CD4-positive, alpha-beta memory T cell (primary cell): ENCODE measurements at regions not wholly inside any gene's neighbourhood (a gene's known extent, or its start where the extent isn't known, plus 50 kb on each side); places are given as distances from the start of the nearest gene placed in this dataset.

ENCODE experiments used
- CTCF ChIA-PET: fragments of 350-600 bp; sonication (Branson Sonifier 250); formaldehyde crosslinking; loops from one replicate; lab custom pipeline; 2021; ENCODE audit warnings: inconsistent platforms; ENCODE audit not compliant: partially characterized antibody; lab: Charles Lee
- POLR2A ChIA-PET: fragments of 350-600 bp; sonication (Branson Sonifier 250); formaldehyde crosslinking; loops from one replicate; lab custom pipeline; 2021; ENCODE audit not compliant: partially characterized antibody; lab: Charles Lee
- DNase-seq, 5 donors: peaks; one replicate each; pipeline versions ENCODE4 v3.0.0 to v3.0.0-alpha.2; 2020 to 2022; ENCODE audit warnings: mixed read lengths in 1 of 5
- H3K27ac ChIP-seq: one replicate; pipeline ENCODE4 v1.7.0; 2013; ENCODE audit warnings: low read depth, low read length
- H3K27me3 ChIP-seq: 2 replicates; pipeline ENCODE4 v1.7.0; 2013; ENCODE audit warnings: mild to moderate bottlenecking, low read length, moderate library complexity; ENCODE audit not compliant: insufficient read depth
- H3K36me3 ChIP-seq: 2 replicates; pipeline ENCODE4 v1.7.0; 2013; ENCODE audit warnings: mild to moderate bottlenecking, low read length, moderate library complexity; ENCODE audit not compliant: insufficient read depth
- H3K4me1 ChIP-seq: 2 replicates; pipeline ENCODE4 v1.7.0; 2013; ENCODE audit warnings: mild to moderate bottlenecking, low read length, moderate library complexity; ENCODE audit not compliant: insufficient read depth
- H3K4me3 ChIP-seq, 2 donors: one replicate each; pipeline ENCODE4 v1.7.0; 2013; ENCODE audit warnings: low read length in 2 of 2, mild to moderate bottlenecking in 1 of 2
- H3K9me3 ChIP-seq, 2 donors: one replicate each; pipeline ENCODE4 v1.7.0; 2013; ENCODE audit warnings: low read length in 2 of 2, control low read depth in 1 of 2; ENCODE audit not compliant: control insufficient read depth in 1 of 2
- H3K27ac Mint-ChIP-seq, 7 donors: one replicate each; pipeline ENCODE4 v1.8.0; 2020 to 2021; ENCODE audit warnings: mixed read lengths in 7 of 7, mild to moderate bottlenecking in 6 of 7, inconsistent platforms in 3 of 7, moderate library complexity in 3 of 7
- H3K27me3 Mint-ChIP-seq, 2 donors: one replicate each; pipeline ENCODE4 v1.8.0; 2020 to 2021; ENCODE audit warnings: mixed read lengths in 2 of 2
- H3K36me3 Mint-ChIP-seq, 2 donors: one replicate each; pipeline ENCODE4 v1.8.0; 2020 to 2021; ENCODE audit warnings: mixed read lengths in 2 of 2, inconsistent platforms in 1 of 2, mild to moderate bottlenecking in 1 of 2
- H3K4me1 Mint-ChIP-seq, 4 donors: one replicate each; pipeline ENCODE4 v1.8.0; 2020 to 2021; ENCODE audit warnings: mixed read lengths in 4 of 4, mild to moderate bottlenecking in 1 of 4
- H3K4me3 Mint-ChIP-seq, 8 donors: one replicate each; pipeline ENCODE4 v1.8.0; 2020 to 2021; ENCODE audit warnings: mixed read lengths in 8 of 8, mild to moderate bottlenecking in 7 of 8, moderate library complexity in 6 of 8, inconsistent platforms in 3 of 8
- H3K9me3 Mint-ChIP-seq, 8 donors: one replicate each; pipeline ENCODE4 v1.8.0; 2020 to 2021; ENCODE audit warnings: mixed read lengths in 8 of 8, mild to moderate bottlenecking in 5 of 8, inconsistent platforms in 3 of 8, moderate library complexity in 1 of 8
- intact Hi-C: fragments of 100-400 bp; cut with micrococcal nuclease; formaldehyde crosslinking; loops from one replicate; pipeline ENCODE4 v1.15.1; 2023

- H3K27me3 ChIP-seq: no peaks in the 10 kb centered on the region
- H3K9me3 ChIP-seq: no peaks in the 10 kb centered on the region
- Mint-ChIP-seq H3K4me3 (no peak overlapping the region), H3K9me3 (no peaks in the 10 kb centered on the region), H3K27me3 (peaks cover 2 to 5% of the 10 kb centered on the region in 2 donors), H3K36me3 (no peaks in the 10 kb centered on the region), H3K4me1 (peaks cover 3 to 9% (median 9%) of the 10 kb centered on the region in 4 donors), H3K27ac (no peak overlapping the region)
- H3K4me1 ChIP-seq: no peaks in the 10 kb centered on the region
- CTCF ChIA-PET: no interaction called here
- DNase-seq: no peak
- no peaks in the 10 kb centered on the region for H3K36me3 ChIP-seq
- POLR2A ChIA-PET: no interaction called here
- H3K27ac ChIP-seq: no peak overlapping the region
- H3K4me3 ChIP-seq: no peak overlapping the region
- intact Hi-C loops: no loop called here
Observed at GRCh38 chr19:33888665-33889064, 92.0 kb downstream of the KCTD15 start.

- Mint-ChIP-seq H3K4me1 (no peaks in the 10 kb centered on the region), H3K9me3 (no peaks in the 10 kb centered on the region), H3K27me3 (peaks cover 7 to 11% of the 10 kb centered on the region in 2 donors), H3K36me3 (no peaks in the 10 kb centered on the region), H3K4me3 (no peak overlapping the region), H3K27ac (no peak overlapping the region)
- H3K9me3 ChIP-seq: no peaks in the 10 kb centered on the region
- H3K4me1 ChIP-seq: no peaks in the 10 kb centered on the region
- no peak for DNase-seq
- no peaks in the 10 kb centered on the region for H3K36me3 ChIP-seq
- H3K27ac ChIP-seq: no peak overlapping the region
- no peaks in the 10 kb centered on the region for H3K27me3 ChIP-seq
- intact Hi-C loops: no loop called here
- no peak overlapping the region for H3K4me3 ChIP-seq
- POLR2A ChIA-PET: no interaction called here
- CTCF ChIA-PET: no interaction called here
Observed at GRCh38 chr19:33890569-33890968, 93.9 kb downstream of the KCTD15 start.

DNA sequence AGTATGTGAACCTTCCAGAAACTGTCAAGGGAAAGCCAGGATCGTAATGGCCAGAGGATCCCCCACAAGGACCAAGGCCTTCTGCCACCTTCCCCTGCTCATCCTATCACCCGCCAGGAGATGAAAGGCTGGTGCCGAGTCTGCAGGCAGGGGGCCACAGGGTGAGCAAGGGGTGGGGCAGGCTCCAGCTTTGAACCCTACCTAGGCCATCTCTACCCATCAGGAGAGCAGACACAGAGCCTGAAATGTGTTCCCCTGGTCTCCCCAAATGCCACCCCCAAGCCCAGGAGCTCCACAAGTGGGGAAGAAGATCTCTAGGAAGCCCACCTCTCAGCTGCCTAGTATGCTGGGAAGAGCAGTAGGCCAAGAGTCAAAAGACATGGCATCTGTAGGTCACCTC, 95.1 kb downstream of the KCTD15 start:
- ChIA-PET CTCF (interaction anchor here (0.9 kb wide), 1 partner anchor 10 kb away, joined by 4 read pairs; no protein-coding TSS in a partner anchor), POLR2A (no interaction called here)
- no peaks in the 10 kb centered on the region for H3K4me1 ChIP-seq
- no peak overlapping the region for H3K4me3 ChIP-seq
- Mint-ChIP-seq H3K4me1 (no peaks in the 10 kb centered on the region), H3K9me3 (no peaks in the 10 kb centered on the region), H3K27ac (no peak overlapping the region), H3K4me3 (no peak overlapping the region), H3K36me3 (no peaks in the 10 kb centered on the region), H3K27me3 (peaks cover 7 to 11% of the 10 kb centered on the region in 2 donors)
- H3K36me3 ChIP-seq: no peaks in the 10 kb centered on the region
- no peak for DNase-seq
- intact Hi-C loops: no loop called here
- H3K27me3 ChIP-seq: no peaks in the 10 kb centered on the region
- no peak overlapping the region for H3K27ac ChIP-seq
- H3K9me3 ChIP-seq: no peaks in the 10 kb centered on the region

GRCh38 chr19:33894787-33895186, 98.1 kb downstream of the KCTD15 start:
- Histone ChIP-seq H3K27ac (no peak overlapping the region), H3K4me3 (no peak overlapping the region), H3K4me1 (no peaks in the 10 kb centered on the region), H3K27me3 (no peaks in the 10 kb centered on the region), H3K9me3 (no peaks in the 10 kb centered on the region), H3K36me3 (no peaks in the 10 kb centered on the region)
- Mint-ChIP-seq H3K36me3 (peaks cover 4 to 5% of the 10 kb centered on the region in 2 donors), H3K4me1 (no peaks in the 10 kb centered on the region), H3K27me3 (peaks cover 9% of the 10 kb centered on the region in 2 donors), H3K4me3 (no peak overlapping the region), H3K27ac (no peak overlapping the region), H3K9me3 (peaks cover 5 to 24% (median 16%) of the 10 kb centered on the region in 8 donors)
- intact Hi-C loops: no loop called here
- DNase-seq: no peak
- ChIA-PET CTCF (no interaction called here), POLR2A (no interaction called here)

GRCh38 chr19:33895366-33895765, 98.7 kb downstream of the KCTD15 start:
- Mint-ChIP-seq H3K36me3 (peaks cover 4 to 5% of the 10 kb centered on the region in 2 donors), H3K4me1 (no peaks in the 10 kb centered on the region), H3K9me3 (peaks cover 5 to 28% (median 21%) of the 10 kb centered on the region in 8 donors), H3K27me3 (peaks cover 9% of the 10 kb centered on the region in 2 donors), H3K4me3 (no peak overlapping the region), H3K27ac (no peak overlapping the region)
- Histone ChIP-seq H3K27me3 (no peaks in the 10 kb centered on the region), H3K27ac (no peak overlapping the region), H3K9me3 (no peaks in the 10 kb centered on the region), H3K36me3 (no peaks in the 10 kb centered on the region), H3K4me1 (no peaks in the 10 kb centered on the region), H3K4me3 (no peak overlapping the region)
- DNase-seq: no peak
- intact Hi-C loops: no loop called here
- ChIA-PET POLR2A (no interaction called here), CTCF (no interaction called here)

GRCh38 chr19:33898062-33898677, 101.5 kb downstream of the KCTD15 start:
- H3K27me3 Mint-ChIP-seq: peaks cover 21 to 23% of the 10 kb centered on the region in 2 donors
- H3K36me3 Mint-ChIP-seq: peaks cover 4 to 5% of the 10 kb centered on the region in 2 donors
- intact Hi-C loops: no loop called here
- Histone ChIP-seq H3K27ac (no peak overlapping the region), H3K36me3 (no peaks in the 10 kb centered on the region), H3K4me1 (no peaks in the 10 kb centered on the region), H3K9me3 (no peaks in the 10 kb centered on the region), H3K27me3 (no peaks in the 10 kb centered on the region), H3K4me3 (no peak overlapping the region)
- H3K4me3 Mint-ChIP-seq: no peak overlapping the region
- peaks cover 5 to 28% (median 23%) of the 10 kb centered on the region in 8 donors for H3K9me3 Mint-ChIP-seq
- H3K27ac Mint-ChIP-seq: no peak overlapping the region
- H3K4me1 Mint-ChIP-seq: no peaks in the 10 kb centered on the region
- ChIA-PET CTCF (no interaction called here), POLR2A (no interaction called here)
- no peak for DNase-seq

- Histone ChIP-seq H3K4me3 (no peak overlapping the region), H3K4me1 (peaks cover 6% of the 10 kb centered on the region), H3K36me3 (no peaks in the 10 kb centered on the region), H3K27me3 (peaks cover 5% of the 10 kb centered on the region), H3K9me3 (no peaks in the 10 kb centered on the region), H3K27ac (no peak overlapping the region)
- H3K9me3 Mint-ChIP-seq: peaks cover 5 to 28% (median 23%) of the 10 kb centered on the region in 8 donors
- H3K4me1 Mint-ChIP-seq: peaks cover 2 to 10% (median 6%) of the 10 kb centered on the region in 4 donors
- intact Hi-C loops: no loop called here
- ChIA-PET CTCF (interaction anchor here (1.0 kb wide), 1 partner anchor 9 kb away, joined by 4 read pairs; no protein-coding TSS in a partner anchor), POLR2A (no interaction called here)
- peaks cover 4 to 5% of the 10 kb centered on the region in 2 donors for H3K36me3 Mint-ChIP-seq
- no peak for DNase-seq
- no peak overlapping the region for H3K27ac Mint-ChIP-seq
- peaks cover 28 to 31% of the 10 kb centered on the region in 2 donors for H3K27me3 Mint-ChIP-seq
- no peak overlapping the region for H3K4me3 Mint-ChIP-seq
Observed at GRCh38 chr19:33900817-33901216, 104.1 kb downstream of the KCTD15 start.
